HL-60/S4 (cell line): ENCODE measurements at regions not wholly inside any gene's neighbourhood (a gene's known extent, or its start where the extent isn't known, plus 50 kb on each side); places are given as distances from the start of the nearest gene placed in this dataset.

Experiments used
- in situ Hi-C: fragments of 300-500 bp; cut with MboI; formaldehyde crosslinking; loops from 2 replicates; pipeline ENCODE4 v1.14.3; 2022; ENCODE audit warnings: low sequenced_read_pairs

DNA sequence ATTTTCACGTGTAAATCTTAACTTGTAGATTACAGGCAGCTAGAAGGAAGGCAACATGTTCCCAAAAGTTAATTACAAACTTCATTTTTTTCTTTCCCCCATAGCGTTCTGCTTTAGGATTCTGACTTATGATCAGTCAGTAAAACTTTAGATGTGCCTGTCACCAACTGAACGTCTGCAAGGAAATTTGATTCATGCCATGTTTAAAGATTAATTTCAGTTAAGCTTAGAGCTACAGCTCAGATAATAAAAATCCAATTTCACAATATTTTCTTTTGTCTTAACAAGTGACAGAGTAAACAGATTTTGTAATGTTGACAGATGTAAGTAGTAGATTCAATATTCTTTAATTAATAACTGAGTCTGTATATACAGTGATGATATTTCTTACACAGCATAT lies 253.1 kb downstream of the NFKBIZ start:
- in situ Hi-C loops, result no loop called here

DNA sequence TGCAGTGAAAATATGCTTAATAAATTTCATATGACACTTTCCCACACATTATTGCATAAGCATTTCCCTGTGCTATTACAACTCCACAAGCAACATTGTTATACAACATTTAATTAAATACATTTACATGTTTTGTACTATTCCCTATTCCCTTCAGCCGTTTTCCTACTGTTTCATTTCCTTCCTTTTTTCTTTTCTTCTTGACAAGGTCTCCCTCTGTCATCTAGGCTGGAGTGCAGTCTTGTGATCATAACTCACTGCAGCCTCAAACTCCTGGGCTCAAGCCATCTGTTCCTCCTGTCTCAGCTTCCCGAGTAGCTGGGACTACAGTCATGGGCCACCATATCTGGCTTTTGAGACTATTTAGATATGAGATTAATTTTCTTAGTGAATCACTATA lies 254.7 kb downstream of the NFKBIZ start:
- in situ Hi-C loops, result no loop called here

DNA sequence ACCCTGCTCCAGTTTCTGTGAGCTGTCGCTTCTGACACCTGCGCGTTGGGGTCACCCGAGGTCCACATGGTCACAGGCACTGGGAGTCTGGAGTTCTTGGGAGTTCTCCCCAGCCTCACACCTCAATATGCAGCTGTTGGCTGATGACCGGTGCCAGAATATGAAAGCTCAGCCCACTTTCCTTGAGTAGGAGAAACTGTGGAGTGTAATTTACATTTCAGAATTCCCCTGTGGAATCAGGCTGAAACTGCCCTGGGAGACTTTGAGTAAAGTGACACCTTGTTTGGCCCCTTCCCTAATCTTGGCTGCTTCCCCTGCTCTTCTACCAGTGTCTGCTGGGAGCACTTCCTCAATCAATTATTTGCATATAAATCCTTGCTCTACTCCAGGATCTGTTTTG lies 255.9 kb downstream of the NFKBIZ start:
- in situ Hi-C loops, result no loop called here

DNA sequence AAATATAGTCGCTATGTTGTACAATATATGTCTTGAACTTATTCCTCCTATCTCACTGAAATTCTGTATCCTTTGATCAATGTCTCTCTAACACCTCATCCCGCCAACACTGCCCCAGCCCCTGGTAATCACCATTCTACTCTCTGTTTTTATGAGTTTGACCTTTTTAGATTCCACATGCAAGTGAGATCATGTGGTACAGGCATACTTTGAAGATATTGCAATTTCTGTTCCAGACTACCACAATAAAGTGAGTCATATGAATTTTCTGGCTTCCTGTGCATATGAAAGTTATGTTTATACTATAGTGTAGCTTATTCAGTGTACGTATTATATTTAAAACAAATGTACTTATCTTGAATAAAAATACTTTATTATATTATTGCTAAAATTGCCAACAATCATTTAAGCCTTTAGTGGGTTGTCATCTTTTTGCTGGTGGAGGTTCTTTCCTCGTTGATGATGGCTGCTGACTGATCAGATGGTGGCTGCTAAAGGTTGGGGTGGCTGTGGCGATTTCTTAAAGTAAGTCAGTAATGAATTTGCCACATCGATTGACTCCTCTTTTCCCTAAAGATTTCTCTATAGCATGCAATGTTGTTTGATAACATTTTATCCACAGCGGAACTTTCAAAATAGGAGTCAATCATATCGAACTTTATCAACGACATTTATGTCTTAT lies 257.2 kb downstream of the NFKBIZ start:
- in situ Hi-C loops, result no loop called here

DNA sequence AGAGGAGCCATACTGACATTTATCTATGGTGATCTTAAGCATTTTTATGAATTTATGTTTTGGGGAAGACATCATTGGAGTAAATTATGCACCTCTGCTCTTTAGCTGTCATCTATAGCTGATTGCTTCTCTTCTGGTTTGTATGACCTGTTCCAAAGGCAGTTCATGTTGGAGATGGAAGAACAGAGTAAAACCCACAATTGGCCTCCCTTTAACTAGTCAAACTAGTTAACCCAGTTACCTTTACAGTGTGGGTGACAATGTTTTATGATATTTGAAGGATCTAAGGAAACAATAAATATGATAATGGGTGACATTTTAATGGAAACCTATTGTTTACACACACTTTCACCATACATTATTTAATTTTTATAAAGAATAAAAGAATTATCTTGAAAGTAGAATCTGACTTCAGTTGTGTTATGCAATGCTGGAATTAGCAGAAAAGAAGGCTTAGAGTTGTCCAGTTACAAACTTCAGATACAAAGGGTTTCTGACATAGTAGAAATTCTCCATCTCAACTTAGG lies 263.5 kb downstream of the NFKBIZ start:
- in situ Hi-C loops, result no loop called here

DNA sequence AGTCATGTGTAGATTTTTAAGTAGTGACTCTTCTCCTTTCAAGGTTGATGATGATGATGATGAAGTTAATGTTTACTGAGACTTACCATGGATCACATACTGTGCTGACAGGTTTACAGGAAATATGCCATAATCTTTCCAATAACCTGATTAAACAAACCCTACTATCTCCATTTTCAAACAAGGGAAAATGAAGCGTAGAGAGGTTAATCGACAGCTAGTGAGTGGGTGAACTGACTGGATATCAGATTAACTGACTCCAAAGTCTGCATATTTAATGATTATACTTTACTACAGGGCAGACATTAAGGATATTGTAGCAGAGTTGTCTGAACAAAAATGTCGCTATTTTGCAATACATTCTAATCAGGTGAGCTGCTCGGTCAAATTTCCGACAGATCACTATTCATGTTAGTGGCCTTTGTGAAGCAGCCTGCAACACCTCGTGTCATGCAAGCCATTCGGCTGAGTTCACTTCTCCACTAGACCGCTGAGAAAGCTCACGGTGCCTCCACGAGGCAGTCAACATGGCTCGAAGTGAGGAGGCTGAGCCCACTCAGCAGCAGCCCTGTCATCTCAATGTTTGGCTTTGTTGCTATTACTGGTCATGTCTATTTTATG lies 264.2 kb downstream of the NFKBIZ start:
- in situ Hi-C loops, result no loop called here

DNA sequence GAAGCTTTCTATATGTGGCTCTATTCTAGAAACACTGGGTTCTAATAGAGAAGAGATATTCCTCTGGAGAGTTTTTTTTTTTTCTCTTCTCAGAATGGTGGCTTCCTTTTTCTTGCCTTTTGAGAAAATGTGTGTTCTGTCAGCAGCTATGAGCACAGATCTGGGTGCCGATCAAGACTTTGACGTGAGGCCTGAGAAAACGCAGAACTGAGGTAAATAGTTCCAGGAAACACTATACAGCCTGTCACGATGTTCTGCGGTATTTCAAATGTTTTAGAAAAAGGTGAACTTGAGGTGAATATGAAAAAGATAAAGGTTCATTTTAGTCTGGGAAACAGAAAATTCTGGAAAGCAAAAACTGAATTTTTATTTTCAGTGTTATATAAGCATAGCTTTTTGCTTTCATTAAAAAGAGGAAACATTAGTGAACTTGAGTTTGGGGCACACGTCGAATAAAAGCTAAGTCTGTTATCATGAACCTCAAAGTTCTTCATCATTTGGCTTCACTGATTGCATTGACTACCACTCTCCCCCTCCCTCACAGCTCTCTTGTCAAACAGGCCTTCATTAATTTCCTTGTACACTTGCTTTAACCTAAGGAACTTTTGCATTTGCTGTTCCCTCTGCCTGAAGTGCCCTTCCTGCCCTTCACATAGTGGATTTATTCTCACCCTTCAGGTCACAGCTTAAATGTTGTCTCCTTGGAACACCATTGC lies 265.1 kb downstream of the NFKBIZ start:
- in situ Hi-C loops, result no loop called here

DNA sequence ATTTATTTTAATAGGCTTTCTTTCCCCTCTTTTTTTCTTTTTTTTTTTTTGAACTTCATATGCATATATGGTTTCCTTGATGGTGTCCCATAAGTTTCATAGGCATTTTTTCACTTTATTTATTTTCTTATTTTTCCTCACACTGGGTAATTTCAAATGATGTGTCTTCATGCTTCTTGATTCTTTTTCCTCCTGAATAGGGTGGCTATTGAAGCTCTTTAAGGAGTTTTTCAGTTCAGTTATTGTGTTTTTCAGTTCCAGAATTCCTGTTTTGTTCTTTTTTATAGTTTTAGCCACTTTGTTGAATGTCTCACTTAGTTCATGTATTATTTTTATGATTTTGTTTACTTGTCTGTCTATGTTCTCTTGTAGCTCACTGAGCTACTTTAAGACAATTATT lies 273.2 kb downstream of the NFKBIZ start:
- in situ Hi-C loops, result no loop called here

DNA sequence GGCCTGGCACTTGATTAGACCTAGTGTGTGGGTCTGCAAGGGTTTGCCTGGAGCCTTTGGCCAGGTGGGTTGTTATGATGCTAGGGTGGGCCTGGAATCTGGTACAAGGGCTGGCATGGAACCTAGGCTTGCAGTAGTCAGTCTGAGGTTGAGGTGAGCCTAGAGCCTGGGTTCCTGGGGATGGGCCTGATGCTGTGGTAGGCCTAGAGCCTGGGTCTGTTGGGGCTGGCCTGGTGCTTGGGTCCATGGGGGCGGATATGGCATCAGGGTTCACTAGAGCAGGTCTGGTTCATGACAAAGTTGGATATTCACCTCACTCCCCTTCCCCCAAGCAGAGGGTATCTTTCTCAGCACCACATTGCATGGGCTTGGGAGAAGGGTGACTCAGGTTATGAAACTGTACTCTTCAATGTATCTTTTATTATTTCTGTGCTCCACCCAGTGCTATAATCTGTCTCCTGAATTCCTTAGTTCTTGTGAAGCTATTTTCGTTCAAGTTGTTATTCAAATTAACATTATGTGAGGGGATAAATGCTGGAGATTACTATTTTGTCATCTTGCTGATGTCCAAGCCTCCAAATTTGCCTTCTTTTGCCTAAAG lies 274.4 kb downstream of the NFKBIZ start:
- in situ Hi-C loops, result no loop called here

DNA sequence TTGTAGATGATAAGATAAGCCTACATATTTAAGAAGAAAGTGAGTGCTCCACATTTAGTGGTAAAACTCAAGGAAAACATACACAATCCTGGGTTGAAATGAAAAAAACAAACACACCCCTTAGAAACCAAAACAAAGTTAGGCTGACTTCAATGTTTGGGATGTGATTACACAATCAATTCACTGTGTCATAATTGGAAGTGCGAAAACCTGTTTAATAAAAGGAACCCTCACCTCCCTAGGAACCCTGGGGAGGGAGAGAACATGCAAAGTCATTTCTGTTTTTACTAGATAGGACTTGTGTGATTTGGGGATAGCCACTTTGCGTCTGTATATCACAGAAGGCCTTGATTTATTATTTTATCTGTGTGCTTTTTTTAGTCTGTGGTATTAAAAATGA lies 275.0 kb downstream of the NFKBIZ start:
- in situ Hi-C loops, result no loop called here

DNA sequence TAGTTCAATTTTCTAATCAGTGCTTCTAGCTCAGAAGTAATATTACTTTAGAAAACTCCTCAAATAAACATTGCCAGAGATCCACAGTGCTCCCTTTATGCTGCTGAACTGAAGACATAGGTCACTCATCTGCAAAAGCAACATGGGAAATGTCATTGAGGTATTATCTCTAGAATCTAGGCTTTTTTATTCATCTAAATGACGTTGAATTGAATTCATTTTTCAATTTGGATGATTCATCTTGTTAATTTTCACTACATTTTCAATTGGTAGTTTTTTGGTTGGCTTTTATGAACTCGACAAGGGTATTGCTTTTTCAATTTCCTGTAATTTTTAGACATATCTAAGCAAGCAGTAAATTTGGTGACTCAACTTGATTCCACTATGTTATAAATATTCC lies 275.4 kb downstream of the NFKBIZ start:
- in situ Hi-C loops, result no loop called here

DNA sequence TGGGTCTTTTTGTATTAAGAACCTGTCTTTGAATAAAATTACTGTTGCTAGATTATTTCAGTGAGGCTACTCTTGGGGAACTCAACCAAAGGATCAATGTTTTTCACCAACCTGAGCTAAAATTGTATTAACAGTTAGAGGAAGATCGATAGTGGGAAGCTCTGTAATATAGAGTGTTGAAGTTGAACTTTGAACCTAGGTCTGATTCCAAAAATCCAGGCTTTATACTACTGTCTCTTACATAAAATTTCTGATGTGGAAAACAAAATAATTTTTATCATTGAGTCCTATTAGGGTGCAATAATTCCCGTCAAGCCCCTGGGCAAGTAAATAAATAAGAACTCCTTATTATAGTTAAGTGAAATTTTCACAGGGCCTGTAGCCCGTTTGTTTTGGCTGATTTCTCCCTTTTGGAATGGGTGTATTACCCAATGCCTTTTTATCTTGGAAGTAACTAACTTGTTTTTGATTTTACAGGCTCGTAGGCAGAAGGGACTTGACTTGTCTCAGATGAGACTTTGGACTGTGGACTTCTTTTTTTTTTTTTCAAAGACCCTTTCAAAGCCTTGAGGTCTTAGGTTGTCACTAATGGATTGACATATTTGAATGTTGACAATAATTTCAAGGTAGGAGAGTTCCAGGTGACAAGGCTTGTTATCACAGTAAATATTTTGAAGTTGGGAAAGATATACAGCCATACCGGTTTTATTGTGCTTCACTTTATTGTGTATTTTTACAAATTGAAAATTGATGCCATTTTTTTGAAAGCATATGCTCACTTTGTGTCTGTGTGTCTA lies 276.1 kb downstream of the NFKBIZ start:
- in situ Hi-C loops, result no loop called here

DNA sequence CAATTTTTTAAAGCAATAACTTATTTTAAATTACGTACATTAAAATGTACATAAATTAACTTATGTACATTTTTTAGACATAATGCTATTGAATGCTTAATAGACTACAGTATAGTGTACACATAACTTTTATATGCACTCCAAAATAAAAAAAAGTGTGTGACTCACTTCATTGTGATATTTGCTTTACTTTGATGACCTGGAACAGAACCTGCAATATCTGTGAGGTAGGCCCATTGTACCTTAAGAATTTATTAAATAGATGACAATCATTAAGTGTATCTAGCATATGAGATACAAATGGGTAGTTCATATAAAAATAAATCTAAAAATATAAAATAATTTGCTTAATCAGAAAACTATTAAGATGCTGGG lies 276.7 kb downstream of the NFKBIZ start:
- in situ Hi-C loops, result no loop called here

DNA sequence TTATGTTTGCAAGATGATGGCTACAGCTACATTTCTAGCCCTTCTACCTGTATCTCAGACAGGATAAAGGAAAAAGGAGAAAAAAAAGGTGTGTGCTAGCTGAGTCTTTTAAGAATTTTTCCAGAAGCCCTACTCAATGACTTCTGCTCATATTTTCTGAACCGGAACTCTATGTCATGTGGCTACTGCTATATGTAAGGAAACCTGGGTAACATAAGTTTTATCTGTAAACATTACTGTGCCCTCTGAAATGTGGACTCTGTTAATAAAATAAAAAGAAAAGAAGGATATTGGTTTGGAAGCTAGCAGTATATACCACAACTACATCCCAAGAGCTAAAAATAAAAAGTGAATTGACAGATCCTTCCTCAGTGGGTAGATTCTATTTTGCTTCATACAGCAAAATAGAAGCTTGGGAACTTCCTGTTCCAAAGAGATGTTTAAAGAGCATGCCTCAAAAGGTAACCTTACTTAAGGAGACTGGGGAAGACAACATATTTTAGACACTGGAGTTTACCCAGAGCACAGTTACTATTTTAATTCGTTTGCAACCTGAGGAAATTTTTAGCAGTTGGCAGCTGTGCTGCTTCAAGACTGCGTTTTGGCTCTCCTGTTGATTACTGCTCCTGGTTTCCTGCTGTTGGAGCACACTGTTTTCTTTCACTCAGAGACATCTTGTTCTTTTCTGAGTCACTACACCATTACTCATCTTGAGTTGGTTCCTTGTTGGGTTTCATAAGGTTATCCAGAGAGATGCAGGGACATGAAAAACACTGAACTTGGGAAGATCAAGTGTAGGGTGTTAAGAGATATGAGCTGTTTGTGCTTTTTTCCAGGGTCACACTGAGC lies 280.7 kb downstream of the NFKBIZ start:
- in situ Hi-C loops, result no loop called here

DNA sequence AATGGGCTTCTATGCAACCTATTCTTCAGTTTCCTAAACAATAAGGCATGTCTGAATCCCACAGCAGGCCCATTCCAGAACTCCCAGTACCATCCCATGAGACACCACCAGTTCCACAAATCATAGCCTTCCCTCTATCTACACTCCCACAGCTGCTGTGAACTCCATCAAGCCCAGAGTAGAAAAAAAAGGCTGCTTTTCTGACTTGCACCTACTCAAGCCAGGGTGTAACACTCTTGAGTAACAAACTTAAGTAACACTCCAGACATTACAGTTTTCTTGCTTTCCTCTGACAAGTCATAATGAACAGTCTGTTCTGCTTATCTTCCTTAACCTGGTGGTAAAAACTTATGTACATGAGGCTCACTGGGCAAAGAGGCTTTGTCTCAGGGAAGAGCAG lies 283.1 kb downstream of the NFKBIZ start:
- in situ Hi-C loops, result no loop called here

DNA sequence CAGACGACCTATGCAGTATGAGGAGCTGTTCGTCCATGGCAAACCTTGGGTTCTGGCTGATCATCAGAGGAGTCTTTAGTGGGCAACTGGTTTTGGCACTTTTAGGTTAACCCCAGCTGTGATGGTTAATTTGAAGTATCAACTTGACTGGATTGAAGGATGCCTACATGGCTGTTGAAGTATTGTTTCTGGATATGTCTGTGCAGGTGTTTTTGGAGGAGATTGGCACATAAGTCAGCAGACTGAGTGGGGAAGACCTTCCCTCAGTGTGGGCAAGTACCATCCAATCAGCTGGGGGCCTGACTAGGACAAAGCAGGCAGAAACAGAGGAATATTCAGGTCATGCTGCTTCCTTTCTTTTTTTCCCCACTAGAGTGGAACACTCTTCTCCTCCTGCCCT lies 284.1 kb downstream of the NFKBIZ start:
- in situ Hi-C loops, result no loop called here

DNA sequence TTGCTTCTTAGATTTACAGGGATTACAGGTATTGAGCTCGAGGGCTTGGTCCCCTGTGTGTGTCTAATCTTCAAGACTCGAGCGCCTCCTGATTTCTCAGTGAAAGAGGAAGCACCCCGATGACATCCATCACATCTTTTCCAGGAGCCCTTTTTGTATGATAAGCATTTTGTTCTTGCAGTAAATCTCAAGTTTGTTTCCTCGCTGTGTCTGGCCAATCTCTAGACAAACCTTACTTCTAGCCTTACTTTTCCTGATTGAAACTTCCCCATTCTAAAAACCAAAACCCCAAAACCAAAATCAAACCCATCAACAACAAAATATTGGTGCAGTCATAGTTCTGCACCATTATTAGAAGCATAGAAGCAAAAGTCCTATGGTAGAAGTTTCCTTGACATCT lies 286.0 kb downstream of the NFKBIZ start:
- in situ Hi-C loops, result no loop called here

DNA sequence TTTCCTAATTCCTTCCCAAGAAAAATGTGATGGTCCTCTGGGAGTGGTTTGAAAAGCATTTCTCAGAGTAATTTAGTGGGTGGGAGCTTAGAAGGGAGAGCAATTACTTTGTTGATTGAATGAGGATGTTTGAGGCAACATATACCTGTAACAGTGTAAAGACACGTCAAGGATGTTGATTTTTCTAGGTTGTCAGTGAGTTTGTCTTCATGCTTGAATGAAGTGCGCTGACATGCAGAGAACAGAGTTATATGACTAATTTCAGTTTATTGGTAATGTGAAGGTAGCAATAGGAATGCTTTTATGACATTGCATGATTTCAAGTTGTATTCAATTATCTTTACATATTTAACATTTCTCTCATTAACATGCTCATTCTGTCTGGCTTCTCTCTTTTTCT lies 286.9 kb downstream of the NFKBIZ start:
- in situ Hi-C loops, result no loop called here

DNA sequence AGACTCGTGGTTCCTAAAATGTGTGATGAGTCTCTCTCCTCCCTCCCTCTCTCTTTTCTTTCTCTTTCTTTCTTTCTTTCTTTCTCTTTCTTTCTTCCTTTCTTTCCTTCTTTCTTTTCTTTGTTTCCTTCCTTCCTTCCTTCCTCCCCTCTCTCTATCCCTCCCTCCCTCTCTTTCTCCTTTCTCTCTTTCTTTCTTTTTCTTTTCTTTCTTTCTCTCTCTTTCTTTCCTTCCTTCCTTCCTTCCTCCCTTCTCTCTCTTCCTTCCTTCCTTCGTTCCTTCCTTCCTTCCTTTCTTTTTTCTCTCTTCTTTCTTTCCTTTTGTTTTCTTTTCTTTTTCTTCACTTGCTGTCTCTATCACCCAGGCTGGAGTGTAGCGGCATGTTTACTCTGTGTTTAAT lies 290.8 kb downstream of the NFKBIZ start:
- in situ Hi-C loops, result no loop called here
